HG02981 (cell line): ENCODE measurements at regions not wholly inside any gene's neighbourhood (a gene's known extent, or its start where the extent isn't known, plus 50 kb on each side); places are given as distances from the start of the nearest gene placed in this dataset.

Experiments used
- ATAC-seq: cut with Tn5 transposase; IDR thresholded peaks from one replicate; pipeline ENCODE4 v1.9.1; 2021; ENCODE audit warnings: mild to moderate bottlenecking, moderate library complexity; ENCODE audit not compliant: unreplicated experiment

DNA sequence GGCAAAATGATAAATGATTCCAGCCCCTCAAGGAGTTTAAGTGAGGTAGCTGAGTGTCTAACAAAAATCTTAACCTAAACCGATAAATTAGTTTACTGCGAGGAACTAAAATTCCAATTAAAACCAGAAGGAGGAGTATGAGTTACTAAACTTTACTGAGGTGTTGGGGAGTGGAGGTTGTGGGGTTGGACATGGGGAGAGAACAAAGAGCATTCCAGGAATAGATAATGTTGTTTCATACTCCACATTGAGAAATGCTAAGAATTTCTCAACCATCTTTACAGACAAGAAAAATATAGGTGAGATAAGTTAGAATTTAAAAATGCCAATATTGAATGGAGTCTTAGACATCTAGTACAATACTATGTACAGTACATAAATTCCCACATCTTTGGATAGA lies 488.6 kb downstream of the METTL15 start:
- ATAC-seq: no peak

GRCh38 chr11:28592141-28592540 lies 484.0 kb downstream of the METTL15 start:
- ATAC-seq: no peak

- no peak for ATAC-seq
Measured at GRCh38 chr11:28584992-28585391, 476.8 kb downstream of the METTL15 start.

- no peak for ATAC-seq
Measured at GRCh38 chr11:28582506-28582905, 474.3 kb downstream of the METTL15 start.

GRCh38 chr11:28581286-28582242 lies 473.4 kb downstream of the METTL15 start:
- ATAC-seq: no peak

GRCh38 chr11:28571371-28571770 lies 463.2 kb downstream of the METTL15 start:
- ATAC-seq: no peak

GRCh38 chr11:28569106-28569505 lies 460.9 kb downstream of the METTL15 start:
- ATAC-seq: no peak

GRCh38 chr11:28566339-28567089 lies 458.3 kb downstream of the METTL15 start:
- no peak for ATAC-seq

- ATAC-seq: no peak
Measured at GRCh38 chr11:28559492-28559891, 451.3 kb downstream of the METTL15 start.

- ATAC-seq: no peak
Measured at GRCh38 chr11:28547321-28547741, 439.1 kb downstream of the METTL15 start.

GRCh38 chr11:28545536-28545935 lies 437.3 kb downstream of the METTL15 start:
- ATAC-seq: no peak

DNA sequence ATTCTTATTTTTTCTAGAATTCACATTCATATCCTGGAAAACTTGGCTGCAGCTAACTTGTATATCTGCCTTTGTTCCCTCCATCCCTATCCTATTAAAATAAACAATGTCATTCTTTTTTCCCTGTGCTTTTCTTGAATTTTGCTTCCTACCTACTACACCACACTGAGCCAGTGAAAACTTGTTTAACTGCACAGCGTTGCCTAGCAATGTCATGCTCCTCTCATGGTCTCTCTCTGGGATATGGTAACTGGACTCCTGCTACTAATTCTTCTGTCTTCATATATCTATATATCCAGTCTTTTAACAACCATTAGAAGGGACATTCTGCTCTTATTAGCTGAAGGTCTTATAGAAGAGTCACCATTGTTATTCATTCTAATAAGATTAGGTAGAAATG lies 434.4 kb downstream of the METTL15 start:
- no peak for ATAC-seq

DNA sequence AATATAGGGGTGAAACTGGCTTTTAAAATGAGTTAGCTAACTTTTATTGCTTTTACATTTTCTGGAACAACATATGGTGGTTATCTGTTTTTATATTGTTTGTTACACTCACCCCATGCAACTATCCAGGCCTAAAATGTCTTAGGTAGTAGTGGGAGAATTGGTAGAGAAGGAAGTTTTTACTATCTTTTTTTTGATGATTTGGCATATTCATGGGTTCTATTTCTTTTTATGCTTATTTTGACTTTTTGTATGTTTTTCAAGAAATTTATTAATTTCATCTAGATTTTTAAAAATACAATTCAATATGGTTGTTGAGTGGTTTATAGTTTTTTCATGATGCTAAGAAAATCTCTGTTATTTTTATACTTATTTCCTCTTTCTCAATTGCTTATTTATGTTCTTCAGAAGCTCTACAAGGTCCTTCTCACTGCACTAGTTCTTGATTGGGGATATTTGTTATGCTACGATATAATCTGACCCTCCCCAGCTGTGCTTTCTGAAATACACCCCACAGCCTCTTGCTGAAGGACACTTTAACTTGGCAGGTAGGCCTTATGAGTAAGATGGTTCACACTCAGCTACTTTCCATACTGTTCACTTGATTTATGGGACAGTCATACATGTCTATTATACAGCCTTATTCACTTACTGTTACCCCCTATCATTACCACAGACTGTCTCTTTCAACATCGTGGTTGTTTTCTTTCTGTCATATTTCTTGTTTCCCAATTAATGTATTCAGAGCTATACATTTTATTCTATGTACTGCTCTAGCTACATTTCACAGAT lies 431.2 kb downstream of the METTL15 start:
- ATAC-seq: no peak

- ATAC-seq: no peak
Measured at GRCh38 chr11:28537822-28538221, 429.6 kb downstream of the METTL15 start.

DNA sequence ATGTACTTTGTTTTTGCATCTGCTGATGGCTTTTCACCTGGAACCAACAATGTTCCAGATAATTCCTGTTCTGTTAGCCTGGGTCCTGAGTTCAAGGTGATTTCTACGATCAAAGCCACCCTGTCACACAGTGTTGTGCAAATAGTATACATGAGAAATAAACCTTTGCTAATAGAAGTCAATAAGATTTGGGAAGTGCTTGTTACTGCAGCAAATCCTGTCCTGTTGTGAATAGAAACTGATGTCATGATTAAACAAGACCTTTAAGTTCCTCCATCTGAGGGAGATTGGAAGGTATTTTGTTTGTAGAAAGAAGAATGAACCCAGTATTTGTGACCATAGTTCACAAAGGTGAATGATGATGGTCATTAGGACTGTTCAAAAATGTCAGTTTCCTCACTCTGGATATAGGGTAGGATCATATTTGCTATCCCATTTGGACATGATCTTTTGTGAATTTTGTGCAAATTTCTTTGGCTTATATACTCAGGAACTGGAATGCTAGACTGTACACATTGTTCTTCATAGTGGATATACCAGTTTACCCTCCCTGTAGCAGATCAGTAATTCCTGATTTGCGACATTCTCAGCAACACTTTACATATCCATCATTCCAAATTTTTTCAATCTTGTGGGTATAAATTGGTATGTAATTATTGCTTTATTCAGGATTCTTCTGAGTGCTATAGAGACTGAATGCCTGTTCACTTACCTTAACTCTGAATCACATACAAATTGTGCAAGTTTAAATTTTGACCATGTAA lies 428.5 kb downstream of the METTL15 start:
- ATAC-seq: no peak

- no peak for ATAC-seq
Measured at GRCh38 chr11:28535677-28536076, 427.5 kb downstream of the METTL15 start.

GRCh38 chr11:28529540-28530410 lies 421.6 kb downstream of the METTL15 start:
- no peak for ATAC-seq

DNA sequence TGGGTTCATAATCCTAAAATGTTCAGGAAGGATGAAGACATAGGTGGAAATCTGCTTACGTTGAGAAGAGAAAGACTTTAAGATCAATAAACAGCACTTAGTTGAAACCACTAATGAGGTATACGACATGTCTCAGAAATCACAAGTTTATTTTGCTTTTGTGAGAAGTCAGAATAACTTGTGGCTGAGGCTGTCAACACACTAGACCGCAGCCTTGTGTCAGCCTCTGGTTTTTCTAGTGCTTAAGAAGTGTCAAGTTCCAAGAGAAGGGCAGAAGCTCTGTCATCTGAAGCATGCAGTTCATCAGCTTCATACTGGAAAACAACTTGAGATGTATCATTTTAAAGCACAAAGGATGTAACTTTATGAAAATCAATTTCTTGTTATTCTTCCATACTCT lies 420.9 kb downstream of the METTL15 start:
- ATAC-seq: no peak

DNA sequence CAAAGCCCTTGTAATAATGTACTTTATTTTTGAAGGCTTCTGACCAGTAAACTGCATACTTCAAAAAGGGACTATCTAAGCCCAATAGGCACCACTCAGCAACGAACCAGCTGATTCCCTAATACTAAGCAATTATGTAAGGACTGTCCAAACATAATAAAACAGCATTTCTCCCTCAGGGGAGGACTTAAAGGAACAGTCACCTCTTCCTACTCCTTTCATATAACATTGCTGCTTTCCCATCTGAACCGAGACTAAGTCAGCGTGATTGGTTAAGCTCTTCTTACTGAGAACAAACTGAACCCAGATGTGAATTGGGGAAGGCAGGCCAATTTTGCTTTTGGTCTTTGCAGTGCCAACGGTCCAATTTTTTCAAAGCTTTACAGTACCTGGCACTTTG lies 420.0 kb downstream of the METTL15 start:
- ATAC-seq: no peak

DNA sequence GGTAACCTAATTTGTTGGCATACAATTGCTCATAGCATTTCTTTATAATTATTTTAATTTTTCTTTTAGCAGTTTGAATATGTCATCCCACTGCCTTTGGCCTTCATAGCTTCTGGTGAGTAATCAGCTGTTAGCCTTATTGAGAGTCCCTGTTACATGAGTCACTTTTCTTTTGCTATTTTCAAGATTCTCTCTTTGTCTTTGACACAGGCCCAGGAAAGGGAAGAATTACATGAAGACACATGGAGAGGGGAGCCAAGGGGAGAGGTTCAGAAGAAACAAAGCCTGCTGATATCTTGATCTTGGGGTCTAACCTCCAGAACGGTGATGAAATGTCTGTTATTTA lies 418.2 kb downstream of the METTL15 start:
- no peak for ATAC-seq
